ENCODE measurements at regions not wholly inside any gene's neighbourhood (a gene's known extent, or its start where the extent isn't known, plus 50 kb on each side); places are given as distances from the start of the nearest gene placed in this dataset.
"Not testable (repeated sequence)": the region's sequence is repeated elsewhere in the genome, so short reads cannot be mapped to it uniquely, and the experiment has no call there.

- H3K36me3 ChIP-seq (ENCODE audit: control insufficient read depth, insufficient read depth, low read length); H3K27me3 ChIP-seq (ENCODE audit: control insufficient read depth, insufficient read depth, low read length); H3K4me3 ChIP-seq (ENCODE audit: low read depth, low read length); DNase-seq (ENCODE audit: low read depth): not testable (repeated sequence)
Observed at GRCh38 chr1:120264564-120264963, 88.2 kb upstream of the SEC22B start.

GRCh38 chr1:120262791-120263751 is 86.8 kb upstream of the SEC22B start:
- H3K36me3 ChIP-seq (ENCODE audit: control insufficient read depth, insufficient read depth, low read length); H3K27me3 ChIP-seq (ENCODE audit: control insufficient read depth, insufficient read depth, low read length); DNase-seq (ENCODE audit: low read depth); H3K4me3 ChIP-seq (ENCODE audit: low read depth, low read length): not testable (repeated sequence)

- not testable (repeated sequence) for H3K36me3 ChIP-seq (ENCODE audit: control insufficient read depth, insufficient read depth, low read length); H3K4me3 ChIP-seq (ENCODE audit: low read depth, low read length); H3K27me3 ChIP-seq (ENCODE audit: control insufficient read depth, insufficient read depth, low read length); DNase-seq (ENCODE audit: low read depth)
Observed at GRCh38 chr1:120257778-120258105, 81.4 kb upstream of the SEC22B start.

GRCh38 chr1:120257064-120257777 is 80.9 kb upstream of the SEC22B start:
- H3K4me3 ChIP-seq (ENCODE audit: low read depth, low read length); H3K36me3 ChIP-seq (ENCODE audit: control insufficient read depth, insufficient read depth, low read length); DNase-seq (ENCODE audit: low read depth): not testable (repeated sequence)

GRCh38 chr1:120250756-120251155 is 74.4 kb upstream of the SEC22B start:
- H3K36me3 ChIP-seq (ENCODE audit: control insufficient read depth, insufficient read depth, low read length); H3K4me3 ChIP-seq (ENCODE audit: low read depth, low read length); H3K27me3 ChIP-seq (ENCODE audit: control insufficient read depth, insufficient read depth, low read length): not testable (repeated sequence)

More at GRCh38 chr1:120257064-120257777, 80.9 kb upstream of the SEC22B start:
- not testable (repeated sequence) for H3K27me3 ChIP-seq (ENCODE audit: control insufficient read depth, insufficient read depth, low read length)

GRCh38 chr1:120248726-120249427 is 72.6 kb upstream of the SEC22B start:
- not testable (repeated sequence) for DNase-seq (ENCODE audit: low read depth); H3K36me3 ChIP-seq (ENCODE audit: control insufficient read depth, insufficient read depth, low read length); H3K4me3 ChIP-seq (ENCODE audit: low read depth, low read length); H3K27me3 ChIP-seq (ENCODE audit: control insufficient read depth, insufficient read depth, low read length)

More at GRCh38 chr1:120250756-120251155, 74.4 kb upstream of the SEC22B start:
- not testable (repeated sequence) for DNase-seq (ENCODE audit: low read depth)

GRCh38 chr1:120248203-120248602 is 71.9 kb upstream of the SEC22B start:
- H3K4me3 ChIP-seq (ENCODE audit: low read depth, low read length); H3K27me3 ChIP-seq (ENCODE audit: control insufficient read depth, insufficient read depth, low read length); DNase-seq (ENCODE audit: low read depth); H3K36me3 ChIP-seq (ENCODE audit: control insufficient read depth, insufficient read depth, low read length): not testable (repeated sequence)

GRCh38 chr1:120243867-120244266 is 67.5 kb upstream of the SEC22B start:
- not testable (repeated sequence) for DNase-seq (ENCODE audit: low read depth); H3K36me3 ChIP-seq (ENCODE audit: control insufficient read depth, insufficient read depth, low read length); H3K27me3 ChIP-seq (ENCODE audit: control insufficient read depth, insufficient read depth, low read length); H3K4me3 ChIP-seq (ENCODE audit: low read depth, low read length)

GRCh38 chr1:120242582-120242981 is 66.3 kb upstream of the SEC22B start:
- DNase-seq (ENCODE audit: low read depth); H3K27me3 ChIP-seq (ENCODE audit: control insufficient read depth, insufficient read depth, low read length); H3K4me3 ChIP-seq (ENCODE audit: low read depth, low read length); H3K36me3 ChIP-seq (ENCODE audit: control insufficient read depth, insufficient read depth, low read length): not testable (repeated sequence)

- not testable (repeated sequence) for H3K4me3 ChIP-seq (ENCODE audit: low read depth, low read length); DNase-seq (ENCODE audit: low read depth); H3K27me3 ChIP-seq (ENCODE audit: control insufficient read depth, insufficient read depth, low read length); H3K36me3 ChIP-seq (ENCODE audit: control insufficient read depth, insufficient read depth, low read length)
Observed at GRCh38 chr1:120241868-120242267, 65.5 kb upstream of the SEC22B start.

- H3K4me3 ChIP-seq (ENCODE audit: low read depth, low read length); DNase-seq (ENCODE audit: low read depth); H3K36me3 ChIP-seq (ENCODE audit: control insufficient read depth, insufficient read depth, low read length); H3K27me3 ChIP-seq (ENCODE audit: control insufficient read depth, insufficient read depth, low read length): not testable (repeated sequence)
Observed at GRCh38 chr1:120240181-120240580, 63.9 kb upstream of the SEC22B start.

GRCh38 chr1:120239351-120239750 is 63.0 kb upstream of the SEC22B start:
- not testable (repeated sequence) for H3K4me3 ChIP-seq (ENCODE audit: low read depth, low read length); DNase-seq (ENCODE audit: low read depth); H3K27me3 ChIP-seq (ENCODE audit: control insufficient read depth, insufficient read depth, low read length); H3K36me3 ChIP-seq (ENCODE audit: control insufficient read depth, insufficient read depth, low read length)

GRCh38 chr1:120238867-120239266 is 62.5 kb upstream of the SEC22B start:
- not testable (repeated sequence) for H3K36me3 ChIP-seq (ENCODE audit: control insufficient read depth, insufficient read depth, low read length); H3K27me3 ChIP-seq (ENCODE audit: control insufficient read depth, insufficient read depth, low read length); H3K4me3 ChIP-seq (ENCODE audit: low read depth, low read length); DNase-seq (ENCODE audit: low read depth)

GRCh38 chr1:120233661-120234018 is 57.3 kb upstream of the SEC22B start:
- H3K4me3 ChIP-seq (ENCODE audit: low read depth, low read length); H3K36me3 ChIP-seq (ENCODE audit: control insufficient read depth, insufficient read depth, low read length); H3K27me3 ChIP-seq (ENCODE audit: control insufficient read depth, insufficient read depth, low read length); DNase-seq (ENCODE audit: low read depth): not testable (repeated sequence)

All from kidney epithelial cell (primary cell).